ENCODE measurements at regions not wholly inside any gene's neighbourhood (a gene's known extent, or its start where the extent isn't known, plus 50 kb on each side); places are given as distances from the start of the nearest gene placed in this dataset.

DNA sequence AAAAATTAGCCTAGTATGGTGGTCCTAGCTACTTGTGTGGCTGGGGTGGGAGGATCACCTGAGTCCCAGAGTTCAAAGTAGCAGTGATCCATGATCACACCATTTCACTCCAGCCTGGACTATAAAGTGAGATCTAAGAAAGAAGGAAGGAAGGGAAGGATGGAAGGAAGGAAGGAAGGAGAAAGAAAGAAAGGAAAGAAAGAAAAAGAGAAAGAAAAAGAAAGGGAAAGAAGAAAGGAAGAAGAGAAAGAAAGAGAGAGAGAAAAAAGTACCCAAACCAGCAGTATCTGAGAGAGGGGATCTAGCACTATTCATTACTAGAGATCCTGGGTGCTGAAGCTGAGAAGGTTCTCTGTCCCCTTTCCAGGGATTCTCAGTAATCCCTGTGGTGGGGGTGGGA is 197.8 kb downstream of the CD83 start:
- TF ChIP-seq, protein P1, sequence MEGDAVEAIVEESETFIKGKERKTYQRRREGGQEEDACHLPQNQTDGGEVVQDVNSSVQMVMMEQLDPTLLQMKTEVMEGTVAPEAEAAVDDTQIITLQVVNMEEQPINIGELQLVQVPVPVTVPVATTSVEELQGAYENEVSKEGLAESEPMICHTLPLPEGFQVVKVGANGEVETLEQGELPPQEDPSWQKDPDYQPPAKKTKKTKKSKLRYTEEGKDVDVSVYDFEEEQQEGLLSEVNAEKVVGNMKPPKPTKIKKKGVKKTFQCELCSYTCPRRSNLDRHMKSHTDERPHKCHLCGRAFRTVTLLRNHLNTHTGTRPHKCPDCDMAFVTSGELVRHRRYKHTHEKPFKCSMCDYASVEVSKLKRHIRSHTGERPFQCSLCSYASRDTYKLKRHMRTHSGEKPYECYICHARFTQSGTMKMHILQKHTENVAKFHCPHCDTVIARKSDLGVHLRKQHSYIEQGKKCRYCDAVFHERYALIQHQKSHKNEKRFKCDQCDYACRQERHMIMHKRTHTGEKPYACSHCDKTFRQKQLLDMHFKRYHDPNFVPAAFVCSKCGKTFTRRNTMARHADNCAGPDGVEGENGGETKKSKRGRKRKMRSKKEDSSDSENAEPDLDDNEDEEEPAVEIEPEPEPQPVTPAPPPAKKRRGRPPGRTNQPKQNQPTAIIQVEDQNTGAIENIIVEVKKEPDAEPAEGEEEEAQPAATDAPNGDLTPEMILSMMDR (IDR thresholded peaks at IDR 0.05), result no peak
- TF ChIP-seq POLR2A (IDR thresholded peaks at IDR 0.05) (no peak), EP300 (IDR thresholded peaks at IDR 0.05; ENCODE audit: low read depth) (no peak), POLR2AphosphoS5 (IDR thresholded peaks at IDR 0.05) (no peak)
- peaks cover 0 to 6% (median 0%) of the 10 kb centered on the region in 4 donors for H3K4me1 ChIP-seq
- H3K36me3 ChIP-seq, result no peaks in the 10 kb centered on the region
- H3K9me3 ChIP-seq, result no peaks in the 10 kb centered on the region
- in situ Hi-C loops (cut with MboI; ENCODE audit: low pct_ligation_motif_present in 1 of 4, low pct_unique_long_range_greater_than_20kb in 1 of 4, low sequenced_read_pairs in 3 of 4) (no loop called here), intact Hi-C loops (cut with DNase I; ENCODE audit: low total_unique reads) (no loop called here)
- no peak overlapping the region for H3K4me3 ChIP-seq
- H3K27ac ChIP-seq, result no peak overlapping the region
- DNase-seq, result no peak
- H3K27me3 ChIP-seq, result no peaks in the 10 kb centered on the region

DNA sequence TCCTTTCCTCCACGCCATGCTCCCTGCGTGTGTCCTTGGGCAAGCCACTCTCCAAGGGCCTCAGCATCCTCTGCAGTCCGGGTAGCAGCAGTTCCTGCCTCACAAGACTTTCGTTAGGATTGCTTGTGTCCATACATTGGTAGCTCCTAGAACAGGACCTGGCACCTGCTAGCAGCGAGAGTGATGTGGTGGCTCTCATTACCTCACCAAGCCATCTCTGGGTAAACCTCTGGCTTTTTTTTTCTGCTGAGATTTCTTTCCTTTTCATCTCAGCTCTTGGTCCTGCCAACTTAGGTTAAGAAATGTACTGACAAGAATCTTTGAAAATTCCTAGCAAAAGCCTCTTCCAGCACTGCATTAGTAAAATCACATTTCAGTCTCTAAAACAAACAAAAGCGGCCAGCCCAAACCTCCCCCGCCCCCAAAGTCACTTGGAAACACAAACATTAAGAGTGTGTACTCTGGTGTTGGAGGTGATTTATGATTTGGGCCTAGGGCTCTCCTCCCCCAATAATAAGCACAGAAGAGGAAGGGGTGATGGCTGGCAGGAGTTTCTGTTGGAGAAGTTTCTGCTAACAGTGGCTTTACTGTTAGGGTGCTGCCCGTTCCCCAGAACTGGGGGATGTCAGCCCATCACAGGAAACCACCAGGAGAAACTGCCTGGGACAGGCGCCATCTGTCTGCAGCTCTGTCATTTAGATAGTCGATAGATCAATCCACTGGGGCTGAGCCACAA is 199.2 kb downstream of the CD83 start:
- WGBS, 2 donors (ENCODE audit: low coverage in 1 of 2), result 58% methylated on average over 10 of the region's 10 CpGs; no CpG with 5 or more reads in 1 of the 2 donors
- H3K9me3 ChIP-seq, result no peaks in the 10 kb centered on the region
- H3K4me1 ChIP-seq, result peaks cover 0 to 6% (median 0%) of the 10 kb centered on the region in 4 donors
- H3K27me3 ChIP-seq, result no peaks in the 10 kb centered on the region
- TF ChIP-seq, protein P1 (IDR thresholded peaks at IDR 0.05), result no peak
- TF ChIP-seq POLR2A (IDR thresholded peaks at IDR 0.05), result no peak
- no peak for TF ChIP-seq POLR2AphosphoS5 (IDR thresholded peaks at IDR 0.05)
- no peak for TF ChIP-seq EP300 (IDR thresholded peaks at IDR 0.05; ENCODE audit: low read depth)
- H3K27ac ChIP-seq, result no peak overlapping the region
- intact Hi-C loops (cut with DNase I; ENCODE audit: low total_unique reads) (no loop called here), in situ Hi-C loops (cut with MboI; ENCODE audit: low pct_ligation_motif_present in 1 of 4, low pct_unique_long_range_greater_than_20kb in 1 of 4, low sequenced_read_pairs in 3 of 4) (no loop called here)
- H3K4me3 ChIP-seq, result no peak overlapping the region
- no peak for DNase-seq
- H3K36me3 ChIP-seq, result no peaks in the 10 kb centered on the region

DNA sequence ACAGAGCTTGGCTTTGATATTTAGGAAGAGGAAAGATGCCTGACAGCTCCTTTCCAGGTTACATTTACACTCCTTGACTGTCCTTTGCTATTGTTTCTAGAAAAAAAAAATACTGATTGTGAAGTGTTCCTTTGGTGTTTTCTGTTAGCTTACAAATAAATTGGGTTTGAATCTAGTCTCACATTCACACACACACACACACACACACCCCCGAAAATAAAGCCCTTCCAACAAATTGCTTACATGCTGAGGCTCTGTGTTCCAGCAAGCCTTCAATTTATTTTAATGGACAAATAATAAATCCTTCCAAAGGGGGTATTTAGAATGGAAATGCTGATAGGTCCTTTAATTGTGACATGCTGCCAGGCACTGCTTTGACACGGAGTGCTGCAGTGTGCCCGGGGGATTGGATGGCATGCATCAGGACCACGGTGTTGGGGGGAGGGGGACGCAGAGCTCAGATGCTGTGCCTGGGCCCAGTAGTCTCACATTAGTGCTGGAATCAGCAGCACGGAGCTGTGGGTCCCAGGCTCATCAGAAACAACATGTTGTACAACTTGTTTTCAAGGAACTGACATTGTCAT is 199.9 kb downstream of the CD83 start:
- Histone ChIP-seq H3K27ac (no peak overlapping the region), H3K4me1 (peaks cover 0 to 6% (median 0%) of the 10 kb centered on the region in 4 donors), H3K4me3 (no peak overlapping the region), H3K9me3 (no peaks in the 10 kb centered on the region), H3K36me3 (no peaks in the 10 kb centered on the region), H3K27me3 (no peaks in the 10 kb centered on the region)
- WGBS, 2 donors (ENCODE audit: low coverage in 1 of 2), result 67 to 86% methylated on average over 5 to 6 of the region's 6 CpGs
- TF ChIP-seq, protein P1 (IDR thresholded peaks at IDR 0.05), result no peak
- TF ChIP-seq POLR2A (IDR thresholded peaks at IDR 0.05), result no peak
- no peak for TF ChIP-seq EP300 (IDR thresholded peaks at IDR 0.05; ENCODE audit: low read depth)
- TF ChIP-seq POLR2AphosphoS5 (IDR thresholded peaks at IDR 0.05), result no peak
- no peak for DNase-seq
- intact Hi-C loops (cut with DNase I; ENCODE audit: low total_unique reads), result no loop called here
- in situ Hi-C loops (cut with MboI; ENCODE audit: low pct_ligation_motif_present in 1 of 4, low pct_unique_long_range_greater_than_20kb in 1 of 4, low sequenced_read_pairs in 3 of 4), result no loop called here

DNA sequence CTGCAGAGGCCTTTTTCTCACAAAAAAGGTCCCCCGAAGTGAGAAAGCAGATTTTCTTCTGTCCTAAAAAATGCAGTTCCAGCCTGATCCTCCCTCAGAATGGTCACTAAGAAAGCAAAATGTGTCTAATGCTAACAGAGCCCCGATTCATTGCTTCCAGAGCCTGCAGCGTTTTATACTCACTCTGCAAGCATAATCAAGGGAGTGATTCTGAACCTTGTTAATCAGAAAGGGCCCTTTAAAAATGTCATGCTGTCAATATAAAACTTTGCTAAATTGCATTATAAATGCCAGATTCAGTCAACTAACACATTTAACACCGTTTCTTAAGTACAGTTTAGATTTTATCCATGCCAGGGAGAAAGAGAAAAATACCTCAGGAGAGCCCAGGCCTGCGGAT is 202.8 kb downstream of the CD83 start:
- TF ChIP-seq POLR2A (IDR thresholded peaks at IDR 0.05), result no peak
- TF ChIP-seq, protein P1 (IDR thresholded peaks at IDR 0.05), result no peak
- TF ChIP-seq EP300 (IDR thresholded peaks at IDR 0.05; ENCODE audit: low read depth), result no peak
- TF ChIP-seq POLR2AphosphoS5 (IDR thresholded peaks at IDR 0.05), result no peak
- Histone ChIP-seq H3K4me3 (no peak overlapping the region), H3K27me3 (no peaks in the 10 kb centered on the region), H3K9me3 (no peaks in the 10 kb centered on the region), H3K36me3 (no peaks in the 10 kb centered on the region), H3K27ac (no peak overlapping the region), H3K4me1 (peaks cover 0 to 6% (median 0%) of the 10 kb centered on the region in 4 donors)
- intact Hi-C loops (cut with DNase I; ENCODE audit: low total_unique reads), result no loop called here
- DNase-seq, result no peak
- in situ Hi-C loops (cut with MboI; ENCODE audit: low pct_ligation_motif_present in 1 of 4, low pct_unique_long_range_greater_than_20kb in 1 of 4, low sequenced_read_pairs in 3 of 4), result no loop called here
- 74 to 75% methylated on average over 4 to 5 of the region's 5 CpGs for WGBS, 2 donors (ENCODE audit: low coverage in 1 of 2)
